C4-2B (cell line): ENCODE measurements at regions not wholly inside any gene's neighbourhood (a gene's known extent, or its start where the extent isn't known, plus 50 kb on each side); places are given as distances from the start of the nearest gene placed in this dataset.

ENCODE experiments used
- ZFX ChIP-seq: fragments of 450-650 bp; IDR thresholded peaks from 2 replicates; pipeline ENCODE4 v1.6.1; 2017
- TF ChIP-seq, protein P1 (sequence below): fragments of 450-650 bp; conservative IDR thresholded peaks from 2 replicates; pipeline ENCODE4 v1.5.1; 2017; ENCODE audit warnings: mild to moderate bottlenecking

DNA sequence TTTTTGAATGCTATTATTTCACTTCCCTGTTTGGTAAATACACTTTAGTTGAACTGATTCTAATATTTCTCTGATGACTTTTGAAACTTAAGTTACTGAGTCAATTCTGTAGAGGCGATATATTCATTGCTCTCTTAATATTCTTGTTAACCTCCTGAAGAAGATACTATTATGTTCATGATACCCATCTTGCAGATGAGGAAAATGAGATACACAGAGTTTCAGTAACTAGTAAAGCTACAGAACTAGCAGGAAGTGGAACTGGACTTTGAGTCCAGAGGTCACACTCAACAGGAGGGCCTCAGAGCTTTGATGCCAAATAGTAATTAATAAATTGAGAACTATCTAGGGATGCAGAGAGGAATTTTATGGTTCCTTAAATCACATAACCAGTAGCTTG lies 70.0 kb downstream of the PCDH7 start:
- TF ChIP-seq, protein P1, sequence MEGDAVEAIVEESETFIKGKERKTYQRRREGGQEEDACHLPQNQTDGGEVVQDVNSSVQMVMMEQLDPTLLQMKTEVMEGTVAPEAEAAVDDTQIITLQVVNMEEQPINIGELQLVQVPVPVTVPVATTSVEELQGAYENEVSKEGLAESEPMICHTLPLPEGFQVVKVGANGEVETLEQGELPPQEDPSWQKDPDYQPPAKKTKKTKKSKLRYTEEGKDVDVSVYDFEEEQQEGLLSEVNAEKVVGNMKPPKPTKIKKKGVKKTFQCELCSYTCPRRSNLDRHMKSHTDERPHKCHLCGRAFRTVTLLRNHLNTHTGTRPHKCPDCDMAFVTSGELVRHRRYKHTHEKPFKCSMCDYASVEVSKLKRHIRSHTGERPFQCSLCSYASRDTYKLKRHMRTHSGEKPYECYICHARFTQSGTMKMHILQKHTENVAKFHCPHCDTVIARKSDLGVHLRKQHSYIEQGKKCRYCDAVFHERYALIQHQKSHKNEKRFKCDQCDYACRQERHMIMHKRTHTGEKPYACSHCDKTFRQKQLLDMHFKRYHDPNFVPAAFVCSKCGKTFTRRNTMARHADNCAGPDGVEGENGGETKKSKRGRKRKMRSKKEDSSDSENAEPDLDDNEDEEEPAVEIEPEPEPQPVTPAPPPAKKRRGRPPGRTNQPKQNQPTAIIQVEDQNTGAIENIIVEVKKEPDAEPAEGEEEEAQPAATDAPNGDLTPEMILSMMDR: no peak
- no peak for TF ChIP-seq ZFX
